CD4-positive, alpha-beta T cell treated with Interferon alpha-2 for 1 hour (primary cell): ENCODE measurements at regions not wholly inside any gene's neighbourhood (a gene's known extent, or its start where the extent isn't known, plus 50 kb on each side); places are given as distances from the start of the nearest gene placed in this dataset.

Experiments
- DNase-seq, 2 donors: peaks; one replicate each; pipeline ENCODE4 v3.0.0-alpha.2; 2020 to 2022

- DNase-seq, result no peak
Observed at GRCh38 chr5:156103155-156103885, 223.6 kb upstream of the SGCD start.

- no peak for DNase-seq
Observed at GRCh38 chr5:156109317-156110023, 217.5 kb upstream of the SGCD start.

GRCh38 chr5:156119692-156120091 is 207.3 kb upstream of the SGCD start:
- no peak for DNase-seq

GRCh38 chr5:156120777-156121176 is 206.2 kb upstream of the SGCD start:
- no peak for DNase-seq

- DNase-seq, result no peak
Observed at GRCh38 chr5:156121234-156121633, 205.7 kb upstream of the SGCD start.

- DNase-seq, result no peak
Observed at GRCh38 chr5:156121882-156122281, 205.1 kb upstream of the SGCD start.

GRCh38 chr5:156124708-156125107 is 202.3 kb upstream of the SGCD start:
- DNase-seq, result no peak

- DNase-seq, result no peak
Observed at GRCh38 chr5:156125118-156125517, 201.8 kb upstream of the SGCD start.

- no peak for DNase-seq
Observed at GRCh38 chr5:156126716-156127115, 200.2 kb upstream of the SGCD start.

GRCh38 chr5:156128026-156128425 is 198.9 kb upstream of the SGCD start:
- DNase-seq, result no peak

- DNase-seq, result no peak
Observed at GRCh38 chr5:156134216-156134615, 192.7 kb upstream of the SGCD start.

GRCh38 chr5:156135531-156135930 is 191.4 kb upstream of the SGCD start:
- no peak for DNase-seq

GRCh38 chr5:156137071-156137869 is 189.7 kb upstream of the SGCD start:
- no peak for DNase-seq

GRCh38 chr5:156142867-156143266 is 184.1 kb upstream of the SGCD start:
- DNase-seq, result no peak

- no peak for DNase-seq
Observed at GRCh38 chr5:156147261-156147943, 179.6 kb upstream of the SGCD start.

- no peak for DNase-seq
Observed at GRCh38 chr5:156147944-156148285, 179.0 kb upstream of the SGCD start.

GRCh38 chr5:156148301-156148700 is 178.7 kb upstream of the SGCD start:
- no peak for DNase-seq

- DNase-seq, result no peak
Observed at GRCh38 chr5:156149213-156149612, 177.8 kb upstream of the SGCD start.

- no peak for DNase-seq
Observed at GRCh38 chr5:156153602-156154001, 173.4 kb upstream of the SGCD start.

GRCh38 chr5:156154757-156155156 is 172.2 kb upstream of the SGCD start:
- DNase-seq, result no peak

- no peak for DNase-seq
Observed at GRCh38 chr5:156155598-156155997, 171.4 kb upstream of the SGCD start.

- DNase-seq, result no peak
Observed at GRCh38 chr5:156164306-156164705, 162.7 kb upstream of the SGCD start.

- no peak for DNase-seq
Observed at GRCh38 chr5:156169495-156169894, 157.5 kb upstream of the SGCD start.
